ENCODE measurements at regions not wholly inside any gene's neighbourhood (a gene's known extent, or its start where the extent isn't known, plus 50 kb on each side); places are given as distances from the start of the nearest gene placed in this dataset.

GRCh38 chr2:4465671-4466070 lies 762.3 kb downstream of the DCDC2C start:
- no peak for TF ChIP-seq POLR2AphosphoS5 (IDR thresholded peaks at IDR 0.05)
- TF ChIP-seq POLR2A (IDR thresholded peaks at IDR 0.05) = no peak

Measured in breast epithelium (tissue), 3 donors.